ENCODE measurements at regions not wholly inside any gene's neighbourhood (a gene's known extent, or its start where the extent isn't known, plus 50 kb on each side); places are given as distances from the start of the nearest gene placed in this dataset.

GRCh38 chr1:216888731-216889130, 165.5 kb upstream of the ESRRG start:
- ATAC-seq (ENCODE audit: insufficient number of reproducible peaks, low FRiP score, low read depth), result no peak
- H3K9me3 ChIP-seq, result no peaks in the 10 kb centered on the region
- no peak for TF ChIP-seq CTCF (IDR thresholded peaks at IDR 0.05)

GRCh38 chr1:216887032-216887431, 163.8 kb upstream of the ESRRG start:
- no peak overlapping the region for H3K4me3 ChIP-seq
- DNase-seq (ENCODE audit: low spot score), result no peak
- ATAC-seq (ENCODE audit: insufficient number of reproducible peaks, low FRiP score, low read depth), result no peak
- H3K27ac ChIP-seq, result no peak overlapping the region
- H3K4me1 ChIP-seq (ENCODE audit: control insufficient read depth in 1 of 2, low read depth in 2 of 2), result no peaks in the 10 kb centered on the region
- no peaks in the 10 kb centered on the region for H3K9me3 ChIP-seq
- TF ChIP-seq CTCF (IDR thresholded peaks at IDR 0.05), result no peak
- H3K36me3 ChIP-seq, result no peaks in the 10 kb centered on the region
- no peaks in the 10 kb centered on the region for H3K27me3 ChIP-seq (replicated peaks; ENCODE audit: insufficient read depth)

More at GRCh38 chr1:216888731-216889130, 165.5 kb upstream of the ESRRG start:
- Histone ChIP-seq H3K27ac (no peak overlapping the region), H3K4me1 (ENCODE audit: control insufficient read depth in 1 of 2, low read depth in 2 of 2) (no peaks in the 10 kb centered on the region), H3K36me3 (no peaks in the 10 kb centered on the region), H3K27me3 (replicated peaks; ENCODE audit: insufficient read depth) (no peaks in the 10 kb centered on the region), H3K4me3 (no peak overlapping the region)
- DNase-seq (ENCODE audit: low spot score), result no peak

- H3K27ac ChIP-seq, result no peak overlapping the region
- no peak overlapping the region for H3K4me3 ChIP-seq
- no peaks in the 10 kb centered on the region for H3K36me3 ChIP-seq
- DNase-seq (ENCODE audit: low spot score), result no peak
- H3K9me3 ChIP-seq, result no peaks in the 10 kb centered on the region
- no peaks in the 10 kb centered on the region for H3K4me1 ChIP-seq (ENCODE audit: control insufficient read depth in 1 of 2, low read depth in 2 of 2)
- no peak for ATAC-seq (ENCODE audit: insufficient number of reproducible peaks, low FRiP score, low read depth)
- H3K27me3 ChIP-seq (replicated peaks; ENCODE audit: insufficient read depth), result no peaks in the 10 kb centered on the region
- TF ChIP-seq CTCF (IDR thresholded peaks at IDR 0.05), result no peak
Measured at GRCh38 chr1:216884614-216885229, 161.5 kb upstream of the ESRRG start.

- no peaks in the 10 kb centered on the region for H3K27me3 ChIP-seq (replicated peaks; ENCODE audit: insufficient read depth)
- TF ChIP-seq CTCF (IDR thresholded peaks at IDR 0.05), result no peak
- no peak for ATAC-seq (ENCODE audit: insufficient number of reproducible peaks, low FRiP score, low read depth)
Measured at GRCh38 chr1:216883518-216883917, 160.3 kb upstream of the ESRRG start.

GRCh38 chr1:216881695-216882094, 158.5 kb upstream of the ESRRG start:
- DNase-seq (ENCODE audit: low spot score), result no peak
- no peak for ATAC-seq (ENCODE audit: insufficient number of reproducible peaks, low FRiP score, low read depth)
- Histone ChIP-seq H3K9me3 (no peaks in the 10 kb centered on the region), H3K36me3 (no peaks in the 10 kb centered on the region), H3K27me3 (replicated peaks; ENCODE audit: insufficient read depth) (no peaks in the 10 kb centered on the region), H3K4me3 (no peak overlapping the region), H3K4me1 (ENCODE audit: control insufficient read depth in 1 of 2, low read depth in 2 of 2) (no peaks in the 10 kb centered on the region), H3K27ac (no peak overlapping the region)
- no peak for TF ChIP-seq CTCF (IDR thresholded peaks at IDR 0.05)

More at GRCh38 chr1:216883518-216883917, 160.3 kb upstream of the ESRRG start:
- Histone ChIP-seq H3K27ac (no peak overlapping the region), H3K4me1 (ENCODE audit: control insufficient read depth in 1 of 2, low read depth in 2 of 2) (no peaks in the 10 kb centered on the region), H3K9me3 (no peaks in the 10 kb centered on the region), H3K4me3 (no peak overlapping the region), H3K36me3 (no peaks in the 10 kb centered on the region)
- DNase-seq (ENCODE audit: low spot score), result no peak

Measured in thoracic aorta (tissue), 2 donors.